BLaER1 (cell line): ENCODE measurements at regions not wholly inside any gene's neighbourhood (a gene's known extent, or its start where the extent isn't known, plus 50 kb on each side); places are given as distances from the start of the nearest gene placed in this dataset.

Experiments used
- H3K27ac ChIP-seq: shearing (Covaris generic); formaldehyde crosslinking; 2 replicates; pipeline ENCODE4 v1.8.1; 2022
- H3K27me3 ChIP-seq: shearing (Covaris generic); formaldehyde crosslinking; 2 replicates; pipeline ENCODE4 v1.8.1; 2022
- H3K36me3 ChIP-seq: shearing (Covaris generic); formaldehyde crosslinking; 2 replicates; pipeline ENCODE4 v1.8.1; 2022
- H3K4me1 ChIP-seq: shearing (Covaris generic); formaldehyde crosslinking; 2 replicates; pipeline ENCODE4 v1.8.1; 2022
- H3K4me2 ChIP-seq: shearing (Covaris generic); formaldehyde crosslinking; 2 replicates; pipeline ENCODE4 v1.8.1; 2022
- H3K4me3 ChIP-seq: shearing (Covaris generic); formaldehyde crosslinking; 2 replicates; pipeline ENCODE4 v1.8.1; 2022
- H3K9ac ChIP-seq: shearing (Covaris generic); formaldehyde crosslinking; 2 replicates; pipeline ENCODE4 v1.8.1; 2022
- H3K9me3 ChIP-seq: shearing (Covaris generic); formaldehyde crosslinking; 2 replicates; pipeline ENCODE4 v1.8.1; 2022
- H4K20me1 ChIP-seq: shearing (Covaris generic); formaldehyde crosslinking; 2 replicates; pipeline ENCODE4 v1.8.1; 2022
- Cebpa-rat ChIP-seq: shearing (Covaris generic); IDR thresholded peaks from 2 replicates; pipeline ENCODE4 v1.8.1; 2022

DNA sequence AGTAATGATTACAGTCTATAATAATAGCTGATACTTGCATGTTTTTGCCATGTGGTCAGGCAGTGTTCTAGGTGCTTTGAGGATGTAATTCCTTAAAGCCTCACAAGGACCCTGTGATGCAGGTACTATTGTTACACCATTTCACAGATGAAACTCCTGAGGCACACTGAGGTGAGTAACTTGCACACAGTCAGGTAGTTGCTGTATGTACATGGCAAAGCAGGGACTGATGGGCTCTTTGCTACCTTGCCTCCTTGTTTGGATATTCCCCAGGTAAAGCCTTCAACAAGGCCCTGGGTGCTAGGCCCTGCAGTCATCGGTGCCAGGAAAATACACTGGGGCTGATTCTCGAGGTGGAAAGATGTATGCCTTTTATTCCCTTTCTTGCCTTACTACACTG, 317.5 kb downstream of the CXCL12 start:
- H3K27me3 ChIP-seq = no peaks in the 10 kb centered on the region
- H3K9ac ChIP-seq = no peak overlapping the region
- TF ChIP-seq Cebpa-rat = no peak
- no peaks in the 10 kb centered on the region for H3K4me1 ChIP-seq
- H3K9me3 ChIP-seq = no peaks in the 10 kb centered on the region
- H3K36me3 ChIP-seq = no peaks in the 10 kb centered on the region
- H3K4me3 ChIP-seq = no peak overlapping the region
- H3K4me2 ChIP-seq = no peak overlapping the region
- H3K27ac ChIP-seq = no peak overlapping the region
- H4K20me1 ChIP-seq = no peaks in the 10 kb centered on the region

DNA sequence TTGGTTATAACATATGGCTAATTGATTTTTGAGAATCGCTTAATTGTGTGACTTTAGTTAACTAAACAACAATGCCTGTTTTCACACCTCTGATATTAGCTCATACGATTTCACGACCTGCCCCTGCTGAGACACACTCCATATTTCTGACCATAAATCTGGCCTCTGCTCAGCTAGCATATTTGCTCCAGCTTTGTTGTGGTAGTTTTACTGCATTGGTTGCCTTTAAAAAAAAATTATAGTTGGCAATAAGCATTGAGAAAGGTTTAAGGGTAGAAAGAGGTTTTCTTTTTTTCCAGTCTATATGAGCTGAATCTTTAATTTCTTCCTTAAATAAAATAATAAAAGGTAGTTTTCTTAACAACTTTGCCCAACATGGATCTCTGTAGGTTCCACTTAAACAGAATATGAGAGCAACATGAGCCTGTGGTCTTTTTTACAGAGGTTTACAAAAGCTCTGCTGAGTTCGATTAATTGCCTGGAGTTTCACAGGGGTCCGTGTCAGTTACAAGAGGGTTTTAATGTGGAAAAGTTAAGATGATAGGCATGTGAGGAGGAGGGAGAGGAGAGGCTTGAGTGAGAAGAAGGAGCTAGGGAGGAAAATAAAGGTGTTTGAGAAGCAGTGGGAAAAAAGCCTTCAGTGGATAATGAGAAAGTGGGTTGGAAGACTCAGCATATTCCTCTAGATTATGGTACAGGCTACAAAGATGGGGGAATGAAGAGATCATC, 318.2 kb downstream of the CXCL12 start:
- no peak for TF ChIP-seq Cebpa-rat
- Histone ChIP-seq H3K9me3 (no peaks in the 10 kb centered on the region), H3K9ac (no peak overlapping the region), H3K27ac (no peak overlapping the region), H3K4me1 (no peaks in the 10 kb centered on the region), H4K20me1 (no peaks in the 10 kb centered on the region), H3K36me3 (no peaks in the 10 kb centered on the region), H3K4me2 (no peak overlapping the region), H3K27me3 (no peaks in the 10 kb centered on the region), H3K4me3 (no peak overlapping the region)

DNA sequence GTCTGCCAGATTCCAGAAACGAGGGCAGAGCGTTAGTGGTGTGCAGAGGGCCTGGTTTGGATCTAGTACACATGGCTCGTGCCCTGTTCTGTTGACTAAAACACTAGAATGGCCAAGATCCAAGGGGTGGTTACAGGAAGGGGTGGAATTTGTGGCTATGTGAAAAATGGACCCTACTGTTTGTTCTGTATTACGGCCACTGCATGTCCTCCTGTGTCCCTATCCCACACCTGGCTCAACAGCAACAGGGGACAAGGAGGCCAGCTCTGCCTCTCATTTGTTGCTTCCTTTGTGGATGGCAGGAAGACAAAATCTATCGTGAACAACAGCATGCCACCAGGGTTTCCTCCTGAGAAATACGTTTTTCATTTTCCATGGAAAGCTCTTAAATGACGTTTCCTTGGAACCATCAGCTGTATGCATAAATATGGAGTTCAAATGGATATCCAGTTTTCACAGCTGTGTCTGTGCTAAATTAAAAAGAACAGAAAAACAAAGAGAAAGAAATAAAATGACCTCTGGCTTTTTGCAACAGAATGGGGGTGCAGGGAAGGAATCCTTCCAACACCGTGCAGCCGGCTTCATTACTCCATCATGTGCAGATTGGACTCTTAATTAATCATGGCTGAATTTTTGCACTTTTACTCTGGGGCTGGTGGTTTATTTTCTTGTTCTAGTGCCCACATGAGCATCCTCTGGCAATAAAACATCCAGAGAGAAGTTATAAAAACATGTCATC, 318.9 kb downstream of the CXCL12 start:
- Histone ChIP-seq H4K20me1 (no peaks in the 10 kb centered on the region), H3K27ac (no peak overlapping the region), H3K9ac (no peak overlapping the region), H3K4me2 (no peak overlapping the region), H3K4me3 (no peak overlapping the region), H3K9me3 (no peaks in the 10 kb centered on the region), H3K4me1 (no peaks in the 10 kb centered on the region), H3K27me3 (no peaks in the 10 kb centered on the region), H3K36me3 (no peaks in the 10 kb centered on the region)
- TF ChIP-seq Cebpa-rat = no peak

DNA sequence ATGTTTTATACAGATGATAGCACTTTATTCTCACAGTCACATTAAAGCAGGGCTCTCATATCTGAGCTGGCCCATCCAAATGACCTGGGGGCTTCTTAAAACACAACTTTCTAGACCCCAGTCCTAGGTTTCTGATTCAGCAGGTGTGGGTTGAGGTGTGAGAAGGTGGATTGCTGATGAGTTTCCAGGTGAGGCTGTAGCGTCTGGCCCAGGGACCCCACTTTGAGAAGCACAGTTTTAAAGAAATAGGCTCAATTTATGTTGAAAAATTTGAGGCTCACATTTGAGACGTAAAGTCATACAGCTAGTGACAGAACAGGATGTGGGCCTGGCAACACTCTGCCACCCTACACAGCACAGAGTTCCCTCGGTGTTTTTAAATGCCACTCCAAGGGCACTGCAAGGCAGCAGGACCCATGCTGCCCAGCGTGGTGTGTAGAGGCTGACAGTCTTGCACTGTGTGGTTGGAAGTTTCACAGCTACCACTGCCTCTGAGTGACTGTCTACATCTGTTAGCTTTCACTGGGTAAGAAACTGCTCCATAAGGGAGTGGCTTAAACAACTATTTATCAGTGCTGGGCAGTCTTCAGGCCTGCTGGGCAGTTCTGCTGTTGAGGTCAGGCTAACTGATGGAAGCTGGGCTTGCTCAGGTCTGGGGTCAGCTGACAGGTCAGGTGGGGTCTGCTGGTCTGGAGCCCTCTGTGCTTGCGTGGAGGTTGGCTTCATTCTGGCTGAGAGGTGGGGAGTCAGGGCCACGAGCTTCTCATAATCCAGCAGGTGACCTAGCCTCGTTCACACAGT, 319.7 kb downstream of the CXCL12 start:
- no peak for TF ChIP-seq Cebpa-rat
- no peaks in the 10 kb centered on the region for H3K4me1 ChIP-seq
- no peaks in the 10 kb centered on the region for H3K9me3 ChIP-seq
- no peaks in the 10 kb centered on the region for H3K27me3 ChIP-seq
- no peak overlapping the region for H3K4me2 ChIP-seq
- H3K36me3 ChIP-seq = no peaks in the 10 kb centered on the region
- H4K20me1 ChIP-seq = no peaks in the 10 kb centered on the region
- H3K9ac ChIP-seq = no peak overlapping the region
- no peak overlapping the region for H3K4me3 ChIP-seq
- H3K27ac ChIP-seq = no peak overlapping the region

DNA sequence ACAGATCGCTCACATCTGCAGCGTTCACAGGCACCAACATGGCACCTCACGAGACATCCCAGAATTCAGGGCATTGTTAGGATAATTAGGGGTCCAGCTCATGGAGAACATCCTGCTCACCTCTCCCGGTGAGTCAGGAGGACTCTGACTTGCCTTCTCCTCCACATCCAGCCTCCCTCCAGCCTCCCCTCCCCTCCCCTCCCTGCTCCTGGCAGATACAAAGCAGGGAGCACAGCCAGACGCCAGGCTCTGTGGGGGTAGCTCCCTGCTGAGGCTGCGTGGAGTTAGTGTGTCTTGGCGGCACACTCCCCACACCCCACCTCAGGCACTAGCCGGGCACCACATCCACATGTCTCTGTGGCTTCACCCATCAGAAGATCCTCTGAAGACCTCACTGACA, 320.6 kb downstream of the CXCL12 start:
- Histone ChIP-seq H3K4me2 (no peak overlapping the region), H3K4me1 (no peaks in the 10 kb centered on the region), H4K20me1 (no peaks in the 10 kb centered on the region), H3K27me3 (no peaks in the 10 kb centered on the region), H3K27ac (no peak overlapping the region), H3K36me3 (no peaks in the 10 kb centered on the region), H3K4me3 (no peak overlapping the region), H3K9ac (no peak overlapping the region), H3K9me3 (no peaks in the 10 kb centered on the region)
- no peak for TF ChIP-seq Cebpa-rat

DNA sequence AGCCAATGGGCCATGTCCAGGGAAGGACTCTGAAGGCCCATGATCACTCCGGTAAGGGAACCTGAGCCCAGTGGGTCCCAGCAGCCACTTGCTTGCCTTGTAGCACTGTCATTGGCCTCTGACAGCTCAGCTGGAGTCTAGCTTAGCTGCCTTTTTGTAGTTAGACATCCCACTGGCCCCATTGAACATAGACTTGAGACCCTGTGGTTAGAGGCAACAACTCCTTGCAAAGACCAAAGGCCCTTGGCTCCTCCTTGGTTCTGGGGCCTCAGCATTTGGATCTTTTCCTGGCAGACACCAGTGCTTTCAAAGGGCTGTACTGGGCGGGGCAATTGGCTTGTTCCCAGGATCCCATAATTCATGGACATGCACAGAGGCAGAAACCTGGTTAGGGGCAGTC, 321.2 kb downstream of the CXCL12 start:
- Histone ChIP-seq H3K9ac (no peak overlapping the region), H3K4me2 (no peak overlapping the region), H3K27me3 (no peaks in the 10 kb centered on the region), H3K9me3 (no peaks in the 10 kb centered on the region), H3K4me3 (no peak overlapping the region), H3K36me3 (no peaks in the 10 kb centered on the region), H3K27ac (no peak overlapping the region), H3K4me1 (no peaks in the 10 kb centered on the region), H4K20me1 (no peaks in the 10 kb centered on the region)
- TF ChIP-seq Cebpa-rat = no peak

DNA sequence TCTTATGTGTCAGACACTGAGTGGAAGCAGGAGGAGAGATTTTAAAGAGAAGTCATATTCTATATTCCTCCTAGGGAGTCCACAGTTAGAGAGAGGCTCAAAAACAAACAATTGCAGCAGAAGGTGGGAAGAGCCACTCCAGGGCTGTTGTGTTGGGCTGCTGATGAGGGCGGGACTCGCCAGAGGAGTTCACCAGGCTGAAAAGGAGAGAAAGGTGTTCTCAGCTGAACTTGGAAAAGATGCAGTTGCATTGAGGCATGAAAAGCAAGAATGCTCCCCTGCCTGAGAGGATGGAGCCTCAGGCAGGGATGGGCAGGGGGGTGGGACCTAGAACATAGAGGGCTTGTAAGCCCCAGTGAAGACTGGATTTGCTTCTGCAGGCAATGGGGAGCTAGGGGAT, 324.2 kb downstream of the CXCL12 start:
- Histone ChIP-seq H3K4me2 (no peak overlapping the region), H4K20me1 (no peaks in the 10 kb centered on the region), H3K4me3 (no peak overlapping the region), H3K9me3 (no peaks in the 10 kb centered on the region), H3K4me1 (no peaks in the 10 kb centered on the region), H3K36me3 (no peaks in the 10 kb centered on the region), H3K27me3 (no peaks in the 10 kb centered on the region), H3K9ac (no peak overlapping the region), H3K27ac (no peak overlapping the region)
- no peak for TF ChIP-seq Cebpa-rat

DNA sequence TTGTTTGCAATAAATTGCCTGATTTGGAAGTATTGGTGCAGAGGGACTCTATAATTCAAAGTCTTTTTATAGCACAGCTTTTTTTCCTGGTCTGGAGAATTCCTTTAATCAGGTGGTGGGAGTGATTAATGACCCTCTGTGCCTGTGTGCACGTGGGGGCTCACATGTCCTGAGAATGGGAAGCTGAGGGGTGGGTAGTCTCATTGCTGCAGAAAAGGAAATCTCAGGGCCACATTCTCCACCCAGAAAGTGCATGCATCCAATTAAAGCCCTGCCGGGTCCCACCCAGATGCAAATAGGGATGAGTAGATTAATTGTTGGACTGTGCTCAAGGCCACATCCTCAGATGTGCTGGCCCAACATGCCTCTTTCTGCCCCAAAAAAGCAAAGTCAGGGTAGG, 324.7 kb downstream of the CXCL12 start:
- H3K9me3 ChIP-seq = no peaks in the 10 kb centered on the region
- H3K4me3 ChIP-seq = no peak overlapping the region
- H4K20me1 ChIP-seq = no peaks in the 10 kb centered on the region
- no peaks in the 10 kb centered on the region for H3K36me3 ChIP-seq
- TF ChIP-seq Cebpa-rat = no peak
- H3K27ac ChIP-seq = no peak overlapping the region
- H3K4me1 ChIP-seq = no peaks in the 10 kb centered on the region
- H3K4me2 ChIP-seq = no peak overlapping the region
- H3K27me3 ChIP-seq = no peaks in the 10 kb centered on the region
- no peak overlapping the region for H3K9ac ChIP-seq

DNA sequence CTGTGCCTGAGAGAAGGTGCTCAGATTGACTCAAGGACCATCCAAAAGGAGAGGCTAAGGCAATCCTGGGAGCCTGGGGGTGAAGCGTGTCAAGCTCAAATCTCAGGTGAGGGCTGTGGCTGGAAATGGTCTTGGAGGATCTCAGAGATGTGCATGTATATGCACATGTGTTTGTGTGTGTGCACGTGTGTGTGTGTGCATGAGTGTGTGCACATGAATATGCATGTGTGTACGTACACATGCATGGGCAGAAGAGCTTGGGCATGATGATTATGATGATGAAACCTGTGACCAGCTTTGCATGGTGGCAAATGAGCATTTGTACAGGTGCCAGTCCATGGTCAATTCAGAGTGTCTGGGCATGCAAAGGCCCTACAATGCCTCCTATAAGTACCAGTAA, 326.6 kb downstream of the CXCL12 start:
- Histone ChIP-seq H3K4me3 (no peak overlapping the region), H3K9me3 (no peaks in the 10 kb centered on the region), H4K20me1 (no peaks in the 10 kb centered on the region), H3K27me3 (no peaks in the 10 kb centered on the region), H3K4me2 (no peak overlapping the region), H3K36me3 (no peaks in the 10 kb centered on the region), H3K9ac (no peak overlapping the region), H3K4me1 (no peaks in the 10 kb centered on the region), H3K27ac (no peak overlapping the region)
- no peak for TF ChIP-seq Cebpa-rat
